22Rv1 (cell line): ENCODE measurements at regions not wholly inside any gene's neighbourhood (a gene's known extent, or its start where the extent isn't known, plus 50 kb on each side); places are given as distances from the start of the nearest gene placed in this dataset.

Experiments used
- CTCF ChIP-seq: fragments of 450-650 bp; IDR thresholded peaks from 2 replicates; pipeline ENCODE4 v1.5.1; 2017; ENCODE audit warnings: mild to moderate bottlenecking
- ZFX ChIP-seq: fragments of 450-650 bp; IDR thresholded peaks from 2 replicates; pipeline ENCODE4 v1.6.1; 2017; ENCODE audit warnings: antibody characterized with exemption, borderline replicate concordance

GRCh38 chr17:30605523-30605922 is 128.3 kb downstream of the GOSR1 start:
- no peak for TF ChIP-seq CTCF
- no peak for TF ChIP-seq ZFX
